HG03139 (cell line): ENCODE measurements at regions not wholly inside any gene's neighbourhood (a gene's known extent, or its start where the extent isn't known, plus 50 kb on each side); places are given as distances from the start of the nearest gene placed in this dataset.

Experiments used
- ATAC-seq: cut with Tn5 transposase; IDR thresholded peaks from one replicate; pipeline ENCODE4 v1.9.1; 2021; ENCODE audit not compliant: unreplicated experiment

GRCh38 chr20:56797023-56797422, 167.9 kb downstream of the TFAP2C start:
- no peak for ATAC-seq

GRCh38 chr20:56798634-56799033, 169.5 kb downstream of the TFAP2C start:
- no peak for ATAC-seq

- no peak for ATAC-seq
These were observed 170.1 kb downstream of the TFAP2C start for GRCh38 chr20:56799187-56799586.

- no peak for ATAC-seq
These were observed 171.0 kb downstream of the TFAP2C start for GRCh38 chr20:56800088-56800487.

DNA sequence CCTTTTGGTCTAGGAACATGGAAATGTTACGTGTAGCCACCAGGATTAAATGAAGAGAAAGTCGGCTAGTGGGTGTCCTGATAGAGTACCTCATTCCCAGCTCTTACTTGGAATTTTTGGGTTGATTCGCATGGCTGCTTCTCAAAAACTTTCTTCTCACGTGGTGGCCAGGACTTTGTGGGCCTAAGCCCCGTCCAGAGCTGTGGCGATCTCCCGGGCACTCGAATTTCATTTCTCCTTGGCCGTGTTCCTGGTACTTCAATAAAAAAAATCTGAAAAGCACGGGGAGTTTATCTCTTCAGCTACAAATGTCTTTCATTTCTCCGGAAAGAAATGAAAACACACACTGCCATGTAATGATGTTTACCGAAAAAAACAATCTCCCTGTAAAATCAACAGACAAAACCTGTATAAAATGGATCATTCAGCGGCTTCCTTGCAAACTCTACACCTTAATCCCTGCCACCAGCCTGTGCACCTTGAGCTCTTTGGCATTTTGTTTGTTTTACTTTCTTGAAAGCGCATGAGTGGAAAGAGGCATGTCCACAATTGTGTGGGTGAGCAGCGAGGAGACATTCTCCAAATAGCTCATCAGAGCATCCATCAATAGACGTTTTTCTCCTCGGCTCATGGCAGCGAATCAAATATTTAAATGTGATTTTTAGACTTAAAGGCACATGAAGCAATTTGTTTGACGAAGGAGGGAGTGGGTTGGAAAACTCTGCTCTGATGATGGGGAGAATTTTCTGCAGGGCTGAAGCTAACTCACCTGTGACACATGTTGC, 173.1 kb downstream of the TFAP2C start:
- no peak for ATAC-seq

- no peak for ATAC-seq
These were observed 173.7 kb downstream of the TFAP2C start for GRCh38 chr20:56802805-56803204.

- no peak for ATAC-seq
These were observed 176.2 kb downstream of the TFAP2C start for GRCh38 chr20:56805313-56805712.

DNA sequence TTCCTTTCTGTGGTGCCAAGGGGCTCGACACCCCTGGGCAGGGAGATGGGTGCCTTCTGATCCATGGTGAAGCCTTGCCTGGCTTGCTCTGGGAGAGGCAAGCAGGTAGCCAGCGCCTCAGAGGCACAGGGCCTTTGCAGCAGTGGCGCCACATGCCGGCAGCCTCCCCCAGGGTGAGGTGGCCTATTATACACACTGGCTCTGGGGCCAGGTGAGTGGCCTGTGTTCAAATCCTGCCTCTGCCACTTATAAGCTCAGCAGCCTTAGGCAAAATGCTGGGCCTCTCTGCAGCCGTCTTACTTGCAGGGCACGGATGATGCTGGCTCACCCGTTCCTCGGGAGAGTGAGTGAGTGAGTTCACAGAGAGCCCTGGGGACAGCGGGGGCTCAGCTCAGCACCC, 176.9 kb downstream of the TFAP2C start:
- ATAC-seq: no peak

- ATAC-seq: no peak
These were observed 177.9 kb downstream of the TFAP2C start for GRCh38 chr20:56806952-56807517.

DNA sequence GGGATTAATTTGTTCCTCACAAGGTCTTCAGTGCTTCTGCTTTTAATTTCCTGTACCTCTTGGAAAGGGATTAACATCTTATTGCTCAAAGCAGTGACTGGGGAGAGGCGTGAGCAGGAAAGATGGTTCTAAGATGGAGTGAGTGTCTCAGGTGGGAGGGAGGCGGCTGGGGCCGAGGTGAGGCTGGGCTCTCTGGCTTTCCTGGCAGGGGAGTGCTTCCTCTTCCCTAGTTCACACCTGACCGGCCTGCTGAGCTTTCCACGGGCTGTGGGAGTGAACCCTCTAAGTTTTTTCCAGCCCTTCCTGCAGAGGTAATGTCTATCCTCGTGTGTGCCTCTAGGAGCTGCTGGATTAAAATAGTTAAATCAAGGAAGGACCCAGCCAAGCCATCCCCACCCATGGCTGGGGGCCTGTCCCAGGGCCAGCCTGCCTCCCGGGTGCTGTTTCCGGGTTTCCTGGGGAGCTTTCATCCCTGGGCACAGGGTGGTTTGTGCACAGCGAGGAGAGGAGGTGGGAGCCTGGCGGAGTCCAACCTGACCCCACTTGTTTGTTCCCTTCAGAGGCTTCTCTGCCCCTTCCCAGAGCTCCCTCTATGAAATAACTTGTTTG, 179.1 kb downstream of the TFAP2C start:
- ATAC-seq: no peak

- ATAC-seq: no peak
These were observed 179.6 kb downstream of the TFAP2C start for GRCh38 chr20:56808732-56809131.

GRCh38 chr20:56809668-56810067, 180.6 kb downstream of the TFAP2C start:
- ATAC-seq: no peak

- ATAC-seq: no peak
These were observed 181.0 kb downstream of the TFAP2C start for GRCh38 chr20:56810141-56810540.

DNA sequence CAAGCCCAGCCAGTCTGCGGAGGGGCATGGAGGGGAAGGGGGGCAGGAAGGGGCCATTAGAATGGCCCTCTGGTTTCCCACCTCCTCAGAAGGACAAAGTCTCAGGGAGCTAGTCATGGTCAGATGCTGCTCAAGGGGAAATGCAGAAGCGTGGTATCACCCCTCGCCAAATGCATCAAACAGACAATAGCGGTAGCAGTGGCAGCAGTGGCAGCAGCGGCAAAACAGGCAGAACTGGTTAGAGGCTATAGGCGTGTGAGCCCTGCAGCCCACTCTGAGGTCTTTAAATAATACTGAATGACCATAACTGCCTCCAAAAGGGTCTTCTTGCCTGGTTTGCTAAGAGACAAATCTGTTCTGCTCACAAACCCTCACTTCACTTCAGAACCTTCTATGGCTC, 186.7 kb downstream of the TFAP2C start:
- no peak for ATAC-seq

- no peak for ATAC-seq
These were observed 187.2 kb downstream of the TFAP2C start for GRCh38 chr20:56816349-56816748.

DNA sequence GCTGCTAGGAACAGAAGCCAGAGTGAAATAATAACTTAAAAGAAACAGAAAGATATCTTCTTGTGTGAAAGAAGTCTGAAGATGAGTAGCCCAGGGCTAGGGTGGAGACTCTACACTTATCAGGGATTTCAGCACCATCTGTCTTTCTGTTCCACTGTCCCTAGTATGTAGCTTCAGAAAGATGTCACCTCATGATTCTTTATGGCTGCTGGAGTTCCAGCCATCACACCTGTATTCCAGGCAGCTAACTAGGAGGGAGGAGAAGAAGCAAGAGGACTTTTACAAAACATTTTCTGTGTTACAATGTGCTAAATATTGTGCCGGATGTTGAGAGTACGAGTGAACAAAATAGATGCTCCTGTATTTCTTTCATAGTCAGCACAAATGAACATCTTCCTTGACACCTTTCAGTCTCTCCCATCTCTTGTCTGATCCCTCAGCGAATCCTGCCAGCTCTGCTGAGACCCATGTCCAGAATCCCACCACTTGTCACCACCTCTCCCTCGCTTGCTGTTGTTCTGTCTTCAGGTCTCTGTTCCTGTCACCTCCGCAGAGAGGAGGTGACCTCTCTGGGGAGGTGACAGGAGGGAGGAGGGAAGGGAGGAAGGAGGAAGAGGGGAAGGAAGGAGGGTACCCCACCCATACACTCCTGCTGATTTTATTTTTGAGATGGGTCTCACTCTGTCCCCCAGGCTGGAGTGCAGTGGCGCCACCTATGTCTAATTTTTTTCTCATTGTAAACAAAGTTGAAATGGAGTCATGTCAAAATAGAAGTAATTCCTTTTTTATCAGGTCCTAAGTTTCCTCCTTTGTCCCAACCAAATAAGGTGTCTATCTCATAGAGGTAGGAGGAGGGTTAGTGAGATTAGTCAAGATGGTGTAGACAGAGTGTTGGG, 188.9 kb downstream of the TFAP2C start:
- ATAC-seq: no peak

DNA sequence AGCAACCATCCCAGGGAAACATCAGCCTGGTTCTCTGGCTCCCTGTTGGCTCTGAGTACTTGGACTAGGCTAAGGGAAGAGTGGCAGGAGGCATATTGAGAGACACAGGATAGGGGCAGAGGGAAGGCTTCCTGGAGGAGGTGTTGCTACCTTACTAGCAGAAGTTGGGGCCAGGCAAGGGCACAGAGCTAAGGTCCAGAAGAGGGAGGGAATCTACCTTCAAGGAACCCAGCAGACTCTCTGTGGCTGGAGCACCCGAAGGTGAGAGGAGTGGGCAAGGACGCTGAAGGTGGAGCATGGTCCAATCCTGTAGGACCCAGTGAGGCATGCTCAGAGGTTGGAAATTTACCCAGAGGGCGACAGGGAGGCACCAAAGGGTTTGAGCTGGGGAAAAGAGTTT, 191.9 kb downstream of the TFAP2C start:
- ATAC-seq: no peak

GRCh38 chr20:56826306-56826704, 197.2 kb downstream of the TFAP2C start:
- ATAC-seq: no peak

- ATAC-seq: no peak
These were observed 197.9 kb downstream of the TFAP2C start for GRCh38 chr20:56826705-56827665.

- ATAC-seq: no peak
These were observed 198.7 kb downstream of the TFAP2C start for GRCh38 chr20:56827763-56828162.
